NCI-H2171 treated with DMSO at 0.1 percent for 48 hours (cell line): ENCODE measurements at regions not wholly inside any gene's neighbourhood (a gene's known extent, or its start where the extent isn't known, plus 50 kb on each side); places are given as distances from the start of the nearest gene placed in this dataset.
"Not testable (repeated sequence)": the region's sequence is repeated elsewhere in the genome, so short reads cannot be mapped to it uniquely, and the experiment has no call there.

Experiments
- DNase-seq: peaks from one replicate; lab custom pipeline; 2025; lab: John Stamatoyannopoulos, UW

- no peak for DNase-seq
Measured at GRCh38 chr4:116665716-116666115, 419.7 kb downstream of the TRAM1L1 start.

- DNase-seq = no peak
Measured at GRCh38 chr4:116664198-116664597, 421.2 kb downstream of the TRAM1L1 start.

GRCh38 chr4:116639070-116639577 lies 446.3 kb downstream of the TRAM1L1 start:
- DNase-seq = no peak

GRCh38 chr4:116638592-116638991 lies 446.8 kb downstream of the TRAM1L1 start:
- DNase-seq = no peak

GRCh38 chr4:116636917-116637316 lies 448.5 kb downstream of the TRAM1L1 start:
- no peak for DNase-seq

- no peak for DNase-seq
Measured at GRCh38 chr4:116632269-116632668, 453.1 kb downstream of the TRAM1L1 start.

- DNase-seq = no peak
Measured at GRCh38 chr4:116628598-116628997, 456.8 kb downstream of the TRAM1L1 start.

GRCh38 chr4:116627545-116627944 lies 457.8 kb downstream of the TRAM1L1 start:
- no peak for DNase-seq

GRCh38 chr4:116619508-116619907 lies 465.9 kb downstream of the TRAM1L1 start:
- not testable (repeated sequence) for DNase-seq

GRCh38 chr4:116618638-116619037 lies 466.7 kb downstream of the TRAM1L1 start:
- no peak for DNase-seq

GRCh38 chr4:116603096-116603495 lies 482.3 kb downstream of the TRAM1L1 start:
- DNase-seq = no peak

GRCh38 chr4:116599859-116600258 lies 485.5 kb downstream of the TRAM1L1 start:
- DNase-seq = no peak

GRCh38 chr4:116598980-116599789 lies 486.2 kb downstream of the TRAM1L1 start:
- no peak for DNase-seq

GRCh38 chr4:116598155-116598979 lies 487.0 kb downstream of the TRAM1L1 start:
- no peak for DNase-seq

GRCh38 chr4:116590648-116591047 lies 494.7 kb downstream of the TRAM1L1 start:
- DNase-seq = no peak

- DNase-seq = no peak
Measured at GRCh38 chr4:116588783-116589182, 496.6 kb downstream of the TRAM1L1 start.

GRCh38 chr4:116585246-116585645 lies 500.1 kb downstream of the TRAM1L1 start:
- peak; percentile 35 for DNase-seq

GRCh38 chr4:116577321-116577720 lies 508.1 kb downstream of the TRAM1L1 start:
- DNase-seq = no peak

GRCh38 chr4:116573540-116573939 lies 511.8 kb downstream of the TRAM1L1 start:
- DNase-seq = no peak

- no peak for DNase-seq
Measured at GRCh38 chr4:116561768-116562167, 523.6 kb downstream of the TRAM1L1 start.

GRCh38 chr4:116551806-116552205 lies 533.6 kb downstream of the TRAM1L1 start:
- DNase-seq = no peak

GRCh38 chr4:116547632-116548031 lies 537.7 kb downstream of the TRAM1L1 start:
- DNase-seq = no peak

GRCh38 chr4:116546759-116547158 lies 538.6 kb downstream of the TRAM1L1 start:
- no peak for DNase-seq
